ENCODE measurements at regions not wholly inside any gene's neighbourhood (a gene's known extent, or its start where the extent isn't known, plus 50 kb on each side); places are given as distances from the start of the nearest gene placed in this dataset.

- TF ChIP-seq CTCF (IDR thresholded peaks at IDR 0.05), result no peak
- TF ChIP-seq POLR2A (IDR thresholded peaks at IDR 0.05), result no peak
These were observed 444.3 kb downstream of the SLC4A3 start for GRCh38 chr2:220071696-220072095.
